Left ventricle myocardium inferior (tissue), 1 donor: ENCODE measurements at regions not wholly inside any gene's neighbourhood (a gene's known extent, or its start where the extent isn't known, plus 50 kb on each side); places are given as distances from the start of the nearest gene placed in this dataset.

Experiments
- DNase-seq: peaks from one replicate; pipeline ENCODE4 v3.0.0-alpha.2; 2020
- H3K27ac ChIP-seq: fragments of 200-600 bp; replicated peaks from 2 replicates; pipeline ENCODE4 v1.8.0; 2021
- H3K27me3 ChIP-seq: fragments of 200-600 bp; 2 replicates; pipeline ENCODE4 v1.8.0; 2021; ENCODE audit warnings: low read depth
- H3K36me3 ChIP-seq: fragments of 200-600 bp; 2 replicates; pipeline ENCODE4 v1.8.0; 2021
- H3K4me1 ChIP-seq: fragments of 200-600 bp; 2 replicates; pipeline ENCODE4 v1.8.0; 2021
- H3K4me3 ChIP-seq: fragments of 200-600 bp; 2 replicates; pipeline ENCODE4 v1.8.0; 2021; ENCODE audit warnings: mild to moderate bottlenecking, moderate library complexity
- H3K9me3 ChIP-seq: fragments of 200-600 bp; replicated peaks from 2 replicates; pipeline ENCODE4 v1.8.0; 2021
- CTCF ChIP-seq: fragments of 200-600 bp; IDR thresholded peaks from 2 replicates; pipeline ENCODE4 v1.8.0; 2021; ENCODE audit warnings: antibody characterized with exemption, mild to moderate bottlenecking, borderline replicate concordance
- intact Hi-C: fragments of 100-400 bp; cut with micrococcal nuclease; formaldehyde crosslinking; loops from one replicate; pipeline ENCODE4 v1.11.0; 2022
- donor health status: DM: no; HTN: yes; CAD: no; lungs with severe emphysema.

- TF ChIP-seq CTCF: no peak
- no peak overlapping the region for H3K27ac ChIP-seq
- H3K4me1 ChIP-seq: no peaks in the 10 kb centered on the region
- peaks cover 5% of the 10 kb centered on the region for H3K27me3 ChIP-seq
- H3K36me3 ChIP-seq: no peaks in the 10 kb centered on the region
- H3K4me3 ChIP-seq: no peak overlapping the region
- intact Hi-C loops: no loop called here
- DNase-seq: no peak
- no peaks in the 10 kb centered on the region for H3K9me3 ChIP-seq
Observed at GRCh38 chr9:1440256-1440655, 390.1 kb downstream of the DMRT2 start.

- no peak for TF ChIP-seq CTCF
- intact Hi-C loops: no loop called here
- H3K4me1 ChIP-seq: no peaks in the 10 kb centered on the region
- H3K27ac ChIP-seq: no peak overlapping the region
- no peaks in the 10 kb centered on the region for H3K36me3 ChIP-seq
- DNase-seq: no peak
- peaks cover 5% of the 10 kb centered on the region for H3K27me3 ChIP-seq
- H3K4me3 ChIP-seq: no peak overlapping the region
- no peaks in the 10 kb centered on the region for H3K9me3 ChIP-seq
Observed at GRCh38 chr9:1442105-1442504, 391.9 kb downstream of the DMRT2 start.

GRCh38 chr9:1443450-1443849 is 393.3 kb downstream of the DMRT2 start:
- intact Hi-C loops: no loop called here
- no peak overlapping the region for H3K4me3 ChIP-seq
- no peaks in the 10 kb centered on the region for H3K9me3 ChIP-seq
- H3K27ac ChIP-seq: no peak overlapping the region
- H3K4me1 ChIP-seq: no peaks in the 10 kb centered on the region
- DNase-seq: no peak
- H3K36me3 ChIP-seq: no peaks in the 10 kb centered on the region
- no peak for TF ChIP-seq CTCF
- H3K27me3 ChIP-seq: peaks cover 5% of the 10 kb centered on the region

- no peak for TF ChIP-seq CTCF
- no peak overlapping the region for H3K27ac ChIP-seq
- peaks cover 5% of the 10 kb centered on the region for H3K27me3 ChIP-seq
- intact Hi-C loops: no loop called here
- no peak for DNase-seq
- H3K36me3 ChIP-seq: no peaks in the 10 kb centered on the region
- no peak overlapping the region for H3K4me3 ChIP-seq
- H3K4me1 ChIP-seq: no peaks in the 10 kb centered on the region
- no peaks in the 10 kb centered on the region for H3K9me3 ChIP-seq
Observed at GRCh38 chr9:1446671-1447070, 396.5 kb downstream of the DMRT2 start.

- Histone ChIP-seq H3K27me3 (no peaks in the 10 kb centered on the region), H3K27ac (no peak overlapping the region), H3K4me3 (no peak overlapping the region), H3K9me3 (no peaks in the 10 kb centered on the region), H3K4me1 (no peaks in the 10 kb centered on the region), H3K36me3 (no peaks in the 10 kb centered on the region)
- no peak for DNase-seq
- intact Hi-C loops: no loop called here
- TF ChIP-seq CTCF: no peak
Observed at GRCh38 chr9:1453636-1454035, 403.5 kb downstream of the DMRT2 start.

- intact Hi-C loops: no loop called here
- no peak overlapping the region for H3K27ac ChIP-seq
- H3K4me1 ChIP-seq: no peaks in the 10 kb centered on the region
- no peak for TF ChIP-seq CTCF
- no peaks in the 10 kb centered on the region for H3K9me3 ChIP-seq
- no peak overlapping the region for H3K4me3 ChIP-seq
- no peak for DNase-seq
- no peaks in the 10 kb centered on the region for H3K36me3 ChIP-seq
- no peaks in the 10 kb centered on the region for H3K27me3 ChIP-seq
Observed at GRCh38 chr9:1454211-1454610, 404.1 kb downstream of the DMRT2 start.
